ENCODE measurements at regions not wholly inside any gene's neighbourhood (a gene's known extent, or its start where the extent isn't known, plus 50 kb on each side); places are given as distances from the start of the nearest gene placed in this dataset.

GRCh38 chr10:32139223-32140073 lies 83.2 kb upstream of the KIF5B start (continued):
- peak; percentile 44; the same call in 1 of the 2 replicates for TF ChIP-seq ZBTB40 (IDR thresholded peaks at IDR 0.05)
- TF ChIP-seq ZBTB40 (CRISPR knock-in tag; IDR thresholded peaks at IDR 0.05): no peak
- no peak for TF ChIP-seq RFX5 (IDR thresholded peaks at IDR 0.05; ENCODE audit: low read depth, low read length)
- TF ChIP-seq E2F6 (IDR thresholded peaks at IDR 0.05; ENCODE audit: borderline replicate concordance in 1 of 2, extremely low read depth in 1 of 2, insufficient read depth in 1 of 2, insufficient read length in 1 of 2, low read depth in 1 of 2, low read length in 1 of 2, poor library complexity in 1 of 2, severe bottlenecking in 1 of 2): no peak
- peak; percentile 59 for TF ChIP-seq SUPT5H (IDR thresholded peaks at IDR 0.05)
- TF ChIP-seq ZBTB11 (CRISPR knock-in tag; IDR thresholded peaks at IDR 0.05): 0 out of 6 replicates have a peak, but pooled peaks of 1 of the 3 experiments have one; percentile 37
- TF ChIP-seq ARHGAP35 (IDR thresholded peaks at IDR 0.05; ENCODE audit: partially characterized antibody): no peak
- peak; percentile 89; the same call in 1 of the 2 replicates for TF ChIP-seq MYNN (IDR thresholded peaks at IDR 0.05)
- no peak for TF ChIP-seq MYNN (CRISPR knock-in tag; IDR thresholded peaks at IDR 0.05)
- no peak for TF ChIP-seq ZZZ3 (IDR thresholded peaks at IDR 0.05)
- no peak; the same call in 1 of the 2 replicates for TF ChIP-seq CBFA2T3 (IDR thresholded peaks at IDR 0.05)
- peak in 1 of 2 experiments; percentile 74; a peak in 3 of 4 replicates for TF ChIP-seq MAZ (CRISPR knock-in tag; conservative IDR thresholded peaks at IDR 0.05 in 1 of 2, IDR thresholded peaks at IDR 0.05 in 1 of 2)

Measured in K562 (cell line).